HepG2 (cell line): ENCODE measurements at regions not wholly inside any gene's neighbourhood (a gene's known extent, or its start where the extent isn't known, plus 50 kb on each side); places are given as distances from the start of the nearest gene placed in this dataset.

Experiments used
- ATAC-seq: fragments of 200-7000 bp; cut with Tn5 transposase; 3 replicates; pipeline ENCODE4 v1.9.1; 2020; ENCODE audit warnings: mild to moderate bottlenecking, moderate library complexity
- BruUV-seq: library from RNA; stranded (reverse); fragments of 400-500 nt; replicated peaks from 2 replicates; lab custom pipeline; 2021; lab: Mats Ljungman, UMichigan
- CTCF ChIA-PET: fragments of 300-600 bp; formaldehyde crosslinking; extraction: SDS; loops from one replicate; lab custom pipeline; 2021; ENCODE audit warnings: low total read pairs, inconsistent platforms, low intra/inter-chr PET ratio; lab: Yijun Ruan, JAX
- POLR2A ChIA-PET: fragments of 350-600 bp; sonication (Branson Sonifier 250); formaldehyde crosslinking; loops from one replicate; lab custom pipeline; 2020; ENCODE audit warnings: antibody characterized with exemption, inconsistent platforms; lab: Yijun Ruan, JAX
- DNase-seq: peaks from one replicate; pipeline ENCODE4 v3.0.0-alpha.2; 2015; ENCODE audit warnings: low spot score
- FAIRE-seq: peaks from 3 replicates; lab custom pipeline; 2011; peaks lifted over from hg19 to GRCh38; lab: Jason Lieb, UNC
- H2AFZ ChIP-seq: one replicate; pipeline ENCODE4 v1.6.1; 2011; ENCODE audit warnings: low read length, inconsistent platforms
- H3K27ac ChIP-seq: fragments of 300-600 bp; 3 replicates; pipeline ENCODE4 v1.8.0; 2011; ENCODE audit warnings: mixed run types, mild to moderate bottlenecking, mixed read lengths, low read length, inconsistent platforms; ENCODE audit not compliant: insufficient read depth; ENCODE audit errors: extremely low read length
- H3K27me3 ChIP-seq, 2 experiments: fragments of 200-600 bp in 1 of 2; 2 replicates in 1 of 2; 3 replicates in 1 of 2; pipeline versions ENCODE4 v1.6.0 to v1.8.0; 2011; ENCODE audit warnings: low read length in 2 of 2, mild to moderate bottlenecking in 2 of 2, moderate library complexity in 2 of 2, inconsistent platforms in 1 of 2; ENCODE audit not compliant: insufficient read depth in 2 of 2, control insufficient read depth in 1 of 2
- H3K36me3 ChIP-seq, 2 experiments: fragments of 200-600 bp in 1 of 2; replicated peaks in 1 of 2; 2 replicates in 1 of 2; 3 replicates in 1 of 2; pipeline versions ENCODE4 v1.5.1 to v1.8.0; 2011; ENCODE audit warnings: low read length in 2 of 2, inconsistent platforms in 1 of 2; ENCODE audit not compliant: insufficient read depth in 2 of 2, control insufficient read depth in 1 of 2
- H3K4me1 ChIP-seq: 2 replicates; pipeline ENCODE4 v1.5.1; 2012; ENCODE audit warnings: low read length, inconsistent platforms; ENCODE audit not compliant: insufficient read depth
- H3K4me2 ChIP-seq: 2 replicates; pipeline ENCODE4 v1.6.0; 2011; ENCODE audit warnings: low read depth, low read length, inconsistent platforms
- H3K4me3 ChIP-seq, 3 experiments: fragments of 200-600 bp in 1 of 3; sonication (generic), shearing (Covaris generic) in 1 of 3; replicated peaks in 1 of 3; 2 replicates each; pipeline ENCODE4 v1.5.1; 2011 to 2016; ENCODE audit warnings: low read length in 3 of 3, inconsistent platforms in 2 of 3, low read depth in 2 of 3, mild to moderate bottlenecking in 2 of 3, control low read depth in 1 of 3, mixed read lengths in 1 of 3; ENCODE audit not compliant: insufficient read depth in 1 of 3
- H3K79me2 ChIP-seq: one replicate; pipeline ENCODE4 v1.6.1; 2011; ENCODE audit warnings: low read length, inconsistent platforms; ENCODE audit not compliant: insufficient read depth
- H3K9ac ChIP-seq: 2 replicates; pipeline ENCODE4 v1.6.0; 2011; ENCODE audit warnings: mild to moderate bottlenecking, low read depth, low read length, inconsistent platforms; ENCODE audit not compliant: insufficient read depth
- H3K9me3 ChIP-seq: 2 replicates; pipeline ENCODE4 v1.5.1; 2012; ENCODE audit warnings: mild to moderate bottlenecking, low read length
- H4K20me1 ChIP-seq: 2 replicates; pipeline ENCODE4 v1.6.0; 2011; ENCODE audit warnings: inconsistent platforms, mild to moderate bottlenecking, low read length, moderate library complexity; ENCODE audit not compliant: insufficient read depth
- ATF7 ChIP-seq, 2 experiments: fragments of 450-650 bp in 1 of 2; sonication (generic) in 1 of 2; formaldehyde crosslinking in 1 of 2; IDR thresholded peaks; 2 replicates each; pipeline versions ENCODE4 v1.4.0 to v1.6.1; 2016 to 2020; ENCODE audit warnings: antibody characterized with exemption in 1 of 2, mild to moderate bottlenecking in 1 of 2, missing genetic modification reagents in 1 of 2
- GTF2F1 ChIP-seq: fragments of 150-350 bp; IDR thresholded peaks from 2 replicates; pipeline ENCODE4 v1.6.1; 2014; ENCODE audit warnings: low read length
- GZF1 ChIP-seq: sonication (generic); formaldehyde crosslinking; IDR thresholded peaks from 2 replicates; pipeline ENCODE4 v1.5.1; 2020; ENCODE audit warnings: mild to moderate bottlenecking, missing genetic modification reagents
- KLF9 ChIP-seq: IDR thresholded peaks from 2 replicates; pipeline ENCODE4 v1.6.1; 2016; ENCODE audit warnings: low read depth
- MAFF ChIP-seq: IDR thresholded peaks from 2 replicates; pipeline ENCODE4 v1.6.1; 2011; ENCODE audit warnings: low read depth, low read length, improper control_type of control experiment
- NFIC ChIP-seq: IDR thresholded peaks from 2 replicates; pipeline ENCODE4 v1.6.1; 2012; ENCODE audit warnings: mild to moderate bottlenecking, low read length, inconsistent platforms
- SP4 ChIP-seq: sonication (generic); formaldehyde crosslinking; IDR thresholded peaks from 2 replicates; pipeline ENCODE4 v1.8.1; 2023; ENCODE audit warnings: mild to moderate bottlenecking, missing genetic modification reagents
- ZFP90 ChIP-seq: sonication (generic); formaldehyde crosslinking; IDR thresholded peaks from 2 replicates; pipeline ENCODE4 v1.8.0; 2022; ENCODE audit warnings: missing genetic modification reagents, mild to moderate bottlenecking, inconsistent platforms, borderline replicate concordance
- ZNF101 ChIP-seq: sonication (generic); formaldehyde crosslinking; IDR thresholded peaks from 2 replicates; pipeline ENCODE4 v1.4.0; 2020; ENCODE audit warnings: mild to moderate bottlenecking, low read depth, missing genetic modification reagents, borderline replicate concordance
- ZNF12 ChIP-seq: sonication (generic); formaldehyde crosslinking; IDR thresholded peaks from 2 replicates; pipeline ENCODE4 v1.5.0; 2020; ENCODE audit warnings: missing genetic modification reagents
- ZNF335 ChIP-seq: sonication (generic); formaldehyde crosslinking; IDR thresholded peaks from 2 replicates; pipeline ENCODE4 v1.4.0; 2020; ENCODE audit warnings: missing genetic modification reagents
- ZSCAN25 ChIP-seq: sonication (generic); formaldehyde crosslinking; IDR thresholded peaks from 2 replicates; pipeline ENCODE4 v1.8.0; 2022; ENCODE audit warnings: mild to moderate bottlenecking, missing genetic modification reagents
- WGBS: methylation state at CpG from one replicate; pipeline ENCODE4 v1.1.6; 2017; ENCODE audit warnings: low lambda C conversion rate; 5-methylcytosine and 5-hydroxymethylcytosine counted together
- in situ Hi-C: cut with HindIII; loops from 2 replicates; pipeline ENCODE4 v1.10.0; 2017; ENCODE audit warnings: low pct_unique_long_range_greater_than_20kb; ENCODE audit not compliant: extremely low pct_ligation_motif_present
- intact Hi-C: fragments of 100-400 bp; cut with micrococcal nuclease; formaldehyde crosslinking; loops from one replicate; pipeline ENCODE4 v1.10.0; 2022; ENCODE audit not compliant: unreplicated experiment
- TF ChIP-seq, protein P1 (sequence below): IDR thresholded peaks from 2 replicates; pipeline ENCODE4 v1.6.1; 2018; ENCODE audit warnings: missing genetic modification reagents
- TF ChIP-seq, protein P2 (sequence below): sonication (generic); formaldehyde crosslinking; IDR thresholded peaks from 2 replicates; pipeline ENCODE4 v1.4.0; 2020; ENCODE audit warnings: missing genetic modification reagents
- TF ChIP-seq, protein P3 (sequence below): sonication (generic); formaldehyde crosslinking; IDR thresholded peaks from 2 replicates; pipeline ENCODE4 v1.5.0; 2020; ENCODE audit warnings: mild to moderate bottlenecking, missing genetic modification reagents, borderline replicate concordance

DNA sequence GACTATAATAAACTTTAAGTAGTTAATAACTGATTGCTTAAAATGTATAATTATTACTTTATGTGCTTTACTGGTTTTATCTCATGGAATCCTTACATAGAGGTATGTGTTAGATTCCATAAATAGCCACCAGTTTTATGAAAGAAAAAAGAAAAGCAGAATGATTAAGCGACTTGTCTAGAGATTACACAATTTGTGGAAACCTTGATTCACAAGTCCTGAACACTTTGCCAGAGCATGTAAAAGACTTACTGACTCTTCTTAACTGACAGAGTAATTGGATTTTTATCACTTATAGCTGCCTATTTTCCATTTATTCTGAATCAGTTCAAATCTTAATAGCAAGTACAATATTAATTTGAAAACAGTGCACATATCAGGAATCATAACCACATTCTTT lies 448.7 kb upstream of the NETO1 start:
- H3K27me3 ChIP-seq: no peaks in the 10 kb centered on the region
- intact Hi-C loops (no loop called here), in situ Hi-C loops (no loop called here)
- H3K27ac ChIP-seq: no peak overlapping the region
- ATAC-seq (no peak), FAIRE-seq (no peak), DNase-seq (no peak)
- no peaks in the 10 kb centered on the region for H4K20me1 ChIP-seq
- no peak overlapping the region for H2AFZ ChIP-seq
- ChIA-PET POLR2A (no interaction called here), CTCF (no interaction called here)
- no peak overlapping the region for H3K9ac ChIP-seq
- no peaks in the 10 kb centered on the region for H3K4me1 ChIP-seq
- H3K9me3 ChIP-seq: no peaks in the 10 kb centered on the region
- no peak overlapping the region for H3K4me3 ChIP-seq
- BruUV-seq: no TSS peak
- no peaks in the 10 kb centered on the region for H3K36me3 ChIP-seq
- 0% methylated on average over 1 of the region's 1 CpG for WGBS
- H3K79me2 ChIP-seq: no peaks in the 10 kb centered on the region
- H3K4me2 ChIP-seq: no peak overlapping the region
- TF ChIP-seq, protein P1, sequence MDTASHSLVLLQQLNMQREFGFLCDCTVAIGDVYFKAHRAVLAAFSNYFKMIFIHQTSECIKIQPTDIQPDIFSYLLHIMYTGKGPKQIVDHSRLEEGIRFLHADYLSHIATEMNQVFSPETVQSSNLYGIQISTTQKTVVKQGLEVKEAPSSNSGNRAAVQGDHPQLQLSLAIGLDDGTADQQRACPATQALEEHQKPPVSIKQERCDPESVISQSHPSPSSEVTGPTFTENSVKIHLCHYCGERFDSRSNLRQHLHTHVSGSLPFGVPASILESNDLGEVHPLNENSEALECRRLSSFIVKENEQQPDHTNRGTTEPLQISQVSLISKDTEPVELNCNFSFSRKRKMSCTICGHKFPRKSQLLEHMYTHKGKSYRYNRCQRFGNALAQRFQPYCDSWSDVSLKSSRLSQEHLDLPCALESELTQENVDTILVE: no peak
- TF ChIP-seq ZFP90: no peak
- no peak for TF ChIP-seq ZNF335 (CRISPR knock-in tag)
- TF ChIP-seq NFIC: no peak
- TF ChIP-seq, protein P2, sequence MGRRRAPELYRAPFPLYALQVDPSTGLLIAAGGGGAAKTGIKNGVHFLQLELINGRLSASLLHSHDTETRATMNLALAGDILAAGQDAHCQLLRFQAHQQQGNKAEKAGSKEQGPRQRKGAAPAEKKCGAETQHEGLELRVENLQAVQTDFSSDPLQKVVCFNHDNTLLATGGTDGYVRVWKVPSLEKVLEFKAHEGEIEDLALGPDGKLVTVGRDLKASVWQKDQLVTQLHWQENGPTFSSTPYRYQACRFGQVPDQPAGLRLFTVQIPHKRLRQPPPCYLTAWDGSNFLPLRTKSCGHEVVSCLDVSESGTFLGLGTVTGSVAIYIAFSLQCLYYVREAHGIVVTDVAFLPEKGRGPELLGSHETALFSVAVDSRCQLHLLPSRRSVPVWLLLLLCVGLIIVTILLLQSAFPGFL (CRISPR knock-in tag): no peak
- TF ChIP-seq ZNF101 (CRISPR knock-in tag): no peak
- TF ChIP-seq ATF7 (IDR thresholded peaks at IDR 0.05): no peak
- TF ChIP-seq ATF7 (CRISPR knock-in tag; IDR thresholded peaks at IDR 0.05): no peak
- TF ChIP-seq MAFF: no peak
- no peak for TF ChIP-seq KLF9 (CRISPR knock-in tag)
- no peak for TF ChIP-seq SP4 (CRISPR knock-in tag)
- TF ChIP-seq, protein P3, sequence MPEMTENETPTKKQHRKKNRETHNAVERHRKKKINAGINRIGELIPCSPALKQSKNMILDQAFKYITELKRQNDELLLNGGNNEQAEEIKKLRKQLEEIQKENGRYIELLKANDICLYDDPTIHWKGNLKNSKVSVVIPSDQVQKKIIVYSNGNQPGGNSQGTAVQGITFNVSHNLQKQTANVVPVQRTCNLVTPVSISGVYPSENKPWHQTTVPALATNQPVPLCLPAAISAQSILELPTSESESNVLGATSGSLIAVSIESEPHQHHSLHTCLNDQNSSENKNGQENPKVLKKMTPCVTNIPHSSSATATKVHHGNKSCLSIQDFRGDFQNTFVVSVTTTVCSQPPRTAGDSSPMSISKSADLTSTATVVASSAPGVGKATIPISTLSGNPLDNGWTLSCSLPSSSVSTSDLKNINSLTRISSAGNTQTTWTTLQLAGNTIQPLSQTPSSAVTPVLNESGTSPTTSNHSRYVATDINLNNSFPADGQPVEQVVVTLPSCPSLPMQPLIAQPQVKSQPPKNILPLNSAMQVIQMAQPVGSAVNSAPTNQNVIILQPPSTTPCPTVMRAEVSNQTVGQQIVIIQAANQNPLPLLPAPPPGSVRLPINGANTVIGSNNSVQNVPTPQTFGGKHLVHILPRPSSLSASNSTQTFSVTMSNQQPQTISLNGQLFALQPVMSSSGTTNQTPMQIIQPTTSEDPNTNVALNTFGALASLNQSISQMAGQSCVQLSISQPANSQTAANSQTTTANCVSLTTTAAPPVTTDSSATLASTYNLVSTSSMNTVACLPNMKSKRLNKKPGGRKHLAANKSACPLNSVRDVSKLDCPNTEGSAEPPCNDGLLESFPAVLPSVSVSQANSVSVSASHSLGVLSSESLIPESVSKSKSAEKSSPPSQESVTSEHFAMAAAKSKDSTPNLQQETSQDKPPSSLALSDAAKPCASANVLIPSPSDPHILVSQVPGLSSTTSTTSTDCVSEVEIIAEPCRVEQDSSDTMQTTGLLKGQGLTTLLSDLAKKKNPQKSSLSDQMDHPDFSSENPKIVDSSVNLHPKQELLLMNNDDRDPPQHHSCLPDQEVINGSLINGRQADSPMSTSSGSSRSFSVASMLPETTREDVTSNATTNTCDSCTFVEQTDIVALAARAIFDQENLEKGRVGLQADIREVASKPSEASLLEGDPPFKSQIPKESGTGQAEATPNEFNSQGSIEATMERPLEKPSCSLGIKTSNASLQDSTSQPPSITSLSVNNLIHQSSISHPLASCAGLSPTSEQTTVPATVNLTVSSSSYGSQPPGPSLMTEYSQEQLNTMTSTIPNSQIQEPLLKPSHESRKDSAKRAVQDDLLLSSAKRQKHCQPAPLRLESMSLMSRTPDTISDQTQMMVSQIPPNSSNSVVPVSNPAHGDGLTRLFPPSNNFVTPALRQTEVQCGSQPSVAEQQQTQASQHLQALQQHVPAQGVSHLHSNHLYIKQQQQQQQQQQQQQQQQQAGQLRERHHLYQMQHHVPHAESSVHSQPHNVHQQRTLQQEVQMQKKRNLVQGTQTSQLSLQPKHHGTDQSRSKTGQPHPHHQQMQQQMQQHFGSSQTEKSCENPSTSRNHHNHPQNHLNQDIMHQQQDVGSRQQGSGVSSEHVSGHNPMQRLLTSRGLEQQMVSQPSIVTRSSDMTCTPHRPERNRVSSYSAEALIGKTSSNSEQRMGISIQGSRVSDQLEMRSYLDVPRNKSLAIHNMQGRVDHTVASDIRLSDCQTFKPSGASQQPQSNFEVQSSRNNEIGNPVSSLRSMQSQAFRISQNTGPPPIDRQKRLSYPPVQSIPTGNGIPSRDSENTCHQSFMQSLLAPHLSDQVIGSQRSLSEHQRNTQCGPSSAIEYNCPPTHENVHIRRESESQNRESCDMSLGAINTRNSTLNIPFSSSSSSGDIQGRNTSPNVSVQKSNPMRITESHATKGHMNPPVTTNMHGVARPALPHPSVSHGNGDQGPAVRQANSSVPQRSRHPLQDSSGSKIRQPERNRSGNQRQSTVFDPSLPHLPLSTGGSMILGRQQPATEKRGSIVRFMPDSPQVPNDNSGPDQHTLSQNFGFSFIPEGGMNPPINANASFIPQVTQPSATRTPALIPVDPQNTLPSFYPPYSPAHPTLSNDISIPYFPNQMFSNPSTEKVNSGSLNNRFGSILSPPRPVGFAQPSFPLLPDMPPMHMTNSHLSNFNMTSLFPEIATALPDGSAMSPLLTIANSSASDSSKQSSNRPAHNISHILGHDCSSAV (CRISPR knock-in tag): no peak
- no peak for TF ChIP-seq ZSCAN25 (CRISPR knock-in tag)
- TF ChIP-seq GZF1 (CRISPR knock-in tag): no peak
- TF ChIP-seq GTF2F1: no peak
- no peak for TF ChIP-seq ZNF12 (CRISPR knock-in tag)
